ENCODE measurements at regions not wholly inside any gene's neighbourhood (a gene's known extent, or its start where the extent isn't known, plus 50 kb on each side); places are given as distances from the start of the nearest gene placed in this dataset.

DNA sequence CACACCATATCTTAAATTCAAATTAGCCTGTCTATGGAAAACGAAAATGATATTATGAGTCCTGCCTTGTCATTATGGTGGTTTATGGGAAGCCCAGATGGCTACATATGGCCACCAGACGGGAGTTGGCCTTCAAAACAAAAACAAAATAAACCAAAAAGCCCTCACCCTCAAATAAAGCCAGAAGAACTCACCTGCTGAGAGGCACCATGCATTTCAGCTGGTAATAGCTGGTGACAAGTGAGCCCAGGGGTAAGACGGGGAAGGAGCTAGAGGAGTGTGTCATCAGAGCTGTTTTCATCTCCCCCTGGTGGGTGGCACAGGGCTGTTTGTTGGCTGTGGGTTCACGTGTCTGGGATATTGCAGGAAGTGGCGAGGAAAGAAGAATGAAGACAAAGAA lies 152.9 kb downstream of the EFNB2 start:
- DNase-seq (ENCODE audit: low read depth) = no peak

GRCh38 chr13:106381091-106381490 lies 154.4 kb downstream of the EFNB2 start:
- DNase-seq (ENCODE audit: low read depth) = no peak

DNA sequence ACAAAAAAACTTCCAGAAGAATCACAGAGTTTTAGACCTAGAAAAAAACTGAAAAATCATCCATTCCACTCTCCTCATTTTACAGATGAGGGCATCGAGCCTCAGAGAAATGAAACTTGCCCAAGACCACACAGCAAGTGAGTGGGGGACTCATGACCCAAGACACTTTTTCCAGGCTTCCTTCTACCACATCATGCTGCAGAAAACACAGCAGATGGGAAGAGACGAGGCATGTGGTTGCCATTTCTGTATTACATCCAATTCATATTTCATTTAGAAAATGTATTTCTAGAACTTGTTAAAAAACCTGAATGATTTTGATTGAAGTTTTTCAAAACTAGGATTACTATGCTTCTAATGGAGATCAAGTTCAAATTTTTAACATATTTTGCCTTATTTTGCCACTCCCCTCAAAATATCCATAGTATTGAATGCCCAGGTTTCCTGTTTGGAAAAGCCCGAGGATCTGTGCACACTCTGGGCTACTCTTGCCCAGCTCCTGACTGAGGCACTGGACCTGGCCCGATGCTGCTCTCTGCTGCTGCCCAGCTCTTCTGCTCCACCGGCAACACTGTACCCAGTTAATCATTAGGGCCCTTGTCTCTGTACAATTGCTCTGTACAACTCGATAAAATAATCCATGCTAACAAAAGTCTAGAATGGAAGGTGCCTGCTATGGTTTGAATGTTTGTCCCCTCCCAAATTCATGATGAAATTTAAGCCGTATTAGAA lies 157.4 kb downstream of the EFNB2 start:
- no peak for DNase-seq (ENCODE audit: low read depth)

DNA sequence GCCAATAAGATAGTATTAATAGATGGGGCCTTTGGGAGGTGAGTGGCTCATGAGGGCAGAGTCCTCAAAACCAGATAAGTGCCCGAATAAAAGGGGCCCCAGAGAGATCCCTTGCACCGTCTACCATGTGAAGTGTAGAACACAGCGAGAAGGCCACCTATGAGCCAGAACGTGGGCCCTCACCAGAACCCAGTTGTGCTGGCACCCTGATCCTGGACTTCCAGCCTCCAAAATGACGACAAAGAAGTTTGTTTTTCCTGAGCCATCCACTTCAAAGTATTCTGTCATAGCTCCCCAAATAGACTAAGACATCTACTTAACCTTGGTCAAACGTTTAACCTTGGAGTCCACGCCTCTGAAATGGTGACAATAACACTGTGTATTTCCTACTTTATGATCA lies 158.1 kb downstream of the EFNB2 start:
- DNase-seq (ENCODE audit: low read depth) = no peak

DNA sequence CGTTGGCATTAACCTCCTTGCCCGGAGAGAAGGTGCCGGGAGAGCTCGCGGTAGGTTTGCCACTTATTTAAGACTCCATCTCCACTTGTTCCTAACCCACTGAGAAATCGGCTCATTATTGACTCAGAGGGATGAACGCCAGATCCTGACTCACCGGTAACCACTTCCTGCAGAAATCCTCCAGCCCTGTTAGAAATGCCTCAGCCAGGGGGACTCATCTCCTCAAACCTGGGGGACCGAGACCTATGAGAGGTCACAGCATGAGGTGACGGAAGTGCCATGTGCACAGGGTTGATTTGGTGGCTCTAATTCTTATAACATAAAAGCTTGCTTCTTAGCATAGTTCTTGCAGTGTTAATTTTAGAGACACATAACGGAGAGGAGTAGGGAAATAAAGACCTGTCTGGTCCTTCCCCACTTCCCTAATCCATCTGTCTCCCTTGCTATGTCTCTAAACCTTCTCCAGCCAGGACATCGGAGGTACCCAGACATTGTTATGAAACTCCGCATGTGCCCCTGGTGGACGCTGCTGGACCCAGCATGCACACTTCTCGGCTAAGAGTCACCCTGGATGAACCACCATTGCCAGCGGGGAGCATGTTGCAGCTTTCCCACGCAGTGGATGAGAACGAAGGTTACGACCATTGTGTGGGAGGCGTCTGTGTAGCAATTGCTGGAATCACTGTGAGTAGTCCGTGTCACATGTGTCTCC lies 158.9 kb downstream of the EFNB2 start:
- no peak for DNase-seq (ENCODE audit: low read depth)

DNA sequence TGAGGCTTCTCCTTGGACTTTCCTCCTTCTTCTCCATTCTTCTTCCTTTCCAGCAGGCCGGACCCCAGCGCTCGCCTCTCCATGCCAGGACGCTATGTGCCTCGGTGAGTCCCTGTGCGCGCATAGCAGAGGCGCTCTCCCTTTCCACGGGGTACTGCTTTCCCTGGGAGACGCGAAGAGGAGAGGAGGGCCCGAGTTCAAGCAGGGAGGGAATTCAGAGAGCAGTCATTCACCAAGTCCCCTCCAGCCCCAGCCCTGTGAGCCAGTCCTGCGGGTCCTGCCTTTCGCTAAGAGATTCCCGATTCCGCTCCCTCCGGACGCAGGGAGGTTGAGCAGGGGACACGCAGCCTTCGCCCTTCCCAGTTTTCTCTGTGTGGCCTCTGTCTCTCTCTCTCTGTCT lies 160.4 kb downstream of the EFNB2 start:
- DNase-seq (ENCODE audit: low read depth) = no peak

DNA sequence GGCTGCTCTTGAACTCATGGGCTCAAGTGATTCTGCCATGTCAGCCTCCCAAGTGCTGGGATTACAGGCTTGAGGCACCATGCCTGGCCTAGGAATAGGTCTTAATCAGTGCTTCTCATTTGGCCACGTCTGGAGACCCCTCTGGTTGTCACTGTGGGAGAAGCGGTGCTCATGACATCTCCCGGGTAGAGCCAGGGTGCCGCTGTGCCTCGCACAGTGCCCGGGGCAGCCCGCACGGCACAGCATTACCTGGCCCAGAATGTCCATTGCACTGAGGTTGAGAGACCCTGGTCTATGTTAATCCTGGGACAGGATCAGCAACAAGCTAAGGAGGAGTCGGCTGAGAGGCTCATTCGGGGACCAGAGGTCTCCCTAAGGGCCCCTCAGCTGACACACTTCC lies 160.8 kb downstream of the EFNB2 start:
- no peak for DNase-seq (ENCODE audit: low read depth)

DNA sequence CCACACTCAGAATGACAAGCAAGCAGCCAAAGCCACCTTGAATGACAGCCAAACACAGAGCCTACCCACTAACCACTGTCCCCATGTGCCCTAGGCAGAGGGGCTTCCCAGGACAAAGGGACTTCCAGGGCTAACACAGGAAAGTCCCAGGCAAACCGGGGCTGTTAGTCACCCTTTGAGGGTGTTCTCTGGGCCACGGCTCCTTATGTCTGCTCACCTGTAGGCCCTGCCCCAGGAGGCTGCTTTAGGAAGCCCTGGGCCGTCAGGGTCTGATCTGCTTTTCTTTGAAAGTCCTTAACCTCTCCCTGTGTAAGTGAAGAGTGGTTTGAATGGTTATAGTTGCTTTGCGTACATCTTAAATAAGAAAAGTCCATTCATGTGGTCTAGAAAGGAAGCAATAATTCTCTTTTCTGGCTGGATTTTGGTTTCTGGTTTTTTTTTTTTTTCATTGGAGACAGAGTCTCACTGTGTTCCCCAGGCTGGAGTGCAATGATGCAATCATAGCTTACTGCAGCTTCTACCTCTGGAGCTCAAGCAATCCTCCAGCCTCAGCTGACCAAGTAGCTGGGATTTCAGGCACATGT lies 161.4 kb downstream of the EFNB2 start:
- no peak for DNase-seq (ENCODE audit: low read depth)

DNA sequence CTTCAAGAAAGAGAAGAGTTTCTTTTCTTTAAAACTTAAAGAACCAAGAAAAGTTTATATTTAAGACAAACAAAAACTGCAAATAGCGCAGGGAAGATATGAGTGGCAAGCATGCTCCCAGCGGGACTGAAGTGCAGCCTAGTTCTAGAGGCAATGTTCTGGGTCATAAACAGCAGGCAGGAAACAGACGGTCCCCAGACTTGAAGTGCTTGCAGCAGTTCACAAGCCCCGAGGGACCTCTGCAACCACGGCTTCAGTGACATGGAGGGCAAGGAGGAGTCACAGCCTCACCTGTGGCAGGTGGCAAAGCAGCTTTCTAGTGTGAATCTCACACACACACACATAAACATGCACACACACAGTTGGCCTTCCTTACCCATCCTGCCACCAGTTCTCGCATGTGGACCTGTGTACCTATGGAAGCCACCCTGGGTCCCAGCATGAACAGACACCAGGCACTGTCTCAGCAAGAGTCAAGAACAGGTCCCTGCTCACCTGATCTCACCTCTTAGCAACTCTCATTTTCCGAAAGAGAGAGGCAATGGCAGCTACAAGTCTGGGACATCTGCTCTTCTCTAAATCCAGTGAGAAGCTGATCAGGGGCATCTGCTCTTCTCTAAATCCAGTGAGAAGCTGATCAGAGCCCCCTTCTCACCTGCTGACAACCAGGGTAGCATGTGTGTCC lies 162.0 kb downstream of the EFNB2 start:
- DNase-seq (ENCODE audit: low read depth) = no peak

- no peak for DNase-seq (ENCODE audit: low read depth)
Observed at GRCh38 chr13:106372199-106373155, 163.0 kb downstream of the EFNB2 start.

GRCh38 chr13:106371024-106371423 lies 164.4 kb downstream of the EFNB2 start:
- no peak for DNase-seq (ENCODE audit: low read depth)

GRCh38 chr13:106369858-106370257 lies 165.6 kb downstream of the EFNB2 start:
- no peak for DNase-seq (ENCODE audit: low read depth)

DNA sequence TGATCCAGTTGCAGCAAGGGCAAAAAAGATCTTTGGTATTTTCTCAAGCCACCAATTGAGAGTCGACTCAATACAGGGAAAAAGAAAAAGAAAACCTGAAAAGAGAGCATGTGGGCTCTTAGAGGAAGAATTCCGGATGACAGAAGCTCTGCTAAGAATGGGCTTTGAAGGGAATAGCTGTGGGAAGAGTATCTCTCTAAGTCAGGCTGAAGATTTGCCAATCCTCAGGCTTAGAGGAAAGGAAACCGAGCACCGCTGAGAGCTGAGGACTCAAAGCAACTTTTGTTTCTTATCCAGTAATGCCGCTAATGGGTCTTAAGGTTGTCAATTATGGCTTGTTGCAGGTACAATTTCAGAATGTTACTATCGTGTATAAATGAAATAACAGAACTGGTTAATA lies 166.4 kb downstream of the EFNB2 start:
- no peak for DNase-seq (ENCODE audit: low read depth)

DNA sequence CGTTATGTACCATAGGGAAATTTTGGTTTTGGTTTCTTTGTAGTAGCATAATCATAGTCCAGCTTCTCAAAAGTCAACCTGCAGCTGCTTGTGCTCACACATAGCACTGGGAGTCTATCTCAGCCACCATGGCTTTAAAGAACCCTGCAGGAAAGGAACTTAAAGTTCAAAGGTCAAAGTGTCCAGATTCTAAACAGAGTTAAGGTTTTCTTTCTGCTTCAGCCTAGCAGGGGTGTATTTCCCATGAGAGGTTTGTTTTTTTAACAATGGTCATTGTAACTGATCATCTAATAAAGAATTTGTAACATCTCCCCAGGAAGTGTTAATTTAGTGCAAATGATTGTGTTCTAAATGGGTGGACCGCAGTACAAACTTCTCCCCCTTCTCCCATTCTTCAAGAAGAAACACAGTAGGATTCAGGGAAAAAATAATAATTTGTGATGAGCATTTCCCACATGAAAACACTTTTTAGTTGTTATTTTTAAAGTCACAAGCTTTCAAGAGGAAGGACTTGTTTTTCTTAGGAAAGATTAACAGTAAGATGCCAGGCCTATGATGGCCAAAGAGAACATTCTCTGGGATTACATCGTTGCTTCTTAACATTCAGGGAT lies 168.0 kb downstream of the EFNB2 start:
- DNase-seq (ENCODE audit: low read depth) = no peak

DNA sequence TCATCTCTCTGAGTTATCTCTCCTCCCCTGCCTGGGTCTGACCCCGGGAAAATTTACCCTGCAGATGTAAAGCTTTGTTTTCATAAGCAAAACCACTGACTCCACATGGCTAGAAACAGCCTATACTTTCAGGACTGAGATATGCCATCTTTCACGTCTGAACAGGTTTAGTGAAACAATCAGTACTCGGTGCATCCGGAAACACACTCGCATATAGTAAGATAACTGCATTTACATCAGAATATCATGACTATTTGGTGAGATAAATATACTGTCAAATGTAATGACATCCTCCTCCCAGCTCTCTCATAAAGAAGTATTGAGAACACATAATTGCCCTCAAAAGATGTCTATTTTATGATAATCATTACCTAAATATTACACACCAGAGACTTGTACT lies 172.8 kb downstream of the EFNB2 start:
- no peak for DNase-seq (ENCODE audit: low read depth)

DNA sequence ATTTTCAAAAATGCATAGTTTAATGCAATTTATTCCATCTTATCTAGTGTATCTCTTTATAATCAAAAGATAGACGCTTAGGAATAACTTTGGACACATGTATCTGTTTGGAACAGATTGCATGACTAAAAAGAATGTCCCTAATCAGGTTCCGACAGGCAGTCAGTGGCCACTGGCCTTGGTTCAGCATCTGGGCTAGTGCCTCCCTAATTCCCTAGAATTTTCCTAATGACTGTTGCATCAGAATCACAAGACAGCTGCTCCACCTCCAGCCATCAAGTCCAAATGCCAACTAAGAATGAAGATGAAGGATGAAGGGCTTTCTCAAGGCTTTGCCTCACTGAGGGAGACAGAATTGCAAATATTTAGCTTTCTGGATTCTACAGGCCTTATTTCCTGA lies 173.8 kb downstream of the EFNB2 start:
- no peak for DNase-seq (ENCODE audit: low read depth)

GRCh38 chr13:106357198-106357597 lies 178.3 kb downstream of the EFNB2 start:
- no peak for DNase-seq (ENCODE audit: low read depth)

- no peak for DNase-seq (ENCODE audit: low read depth)
Observed at GRCh38 chr13:106355866-106356265, 179.6 kb downstream of the EFNB2 start.

- no peak for DNase-seq (ENCODE audit: low read depth)
Observed at GRCh38 chr13:106354961-106355360, 180.5 kb downstream of the EFNB2 start.

DNA sequence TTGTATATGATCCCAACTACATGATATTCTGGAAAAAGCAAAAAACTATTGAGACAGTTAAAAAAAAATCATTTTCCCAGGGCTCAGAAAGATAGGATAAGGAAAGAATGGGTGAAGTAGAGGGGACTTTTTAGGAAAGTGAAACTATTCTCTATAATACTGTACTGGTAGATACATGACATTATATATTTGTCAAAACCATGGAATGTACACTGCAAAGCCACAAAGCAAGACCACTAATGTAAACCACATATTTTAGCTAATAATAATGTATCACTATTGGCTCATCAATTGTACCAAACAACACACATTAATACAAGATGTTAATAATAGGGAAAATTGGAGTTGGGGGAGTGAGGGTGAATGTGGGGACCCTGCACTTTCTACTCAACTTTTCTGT lies 182.6 kb downstream of the EFNB2 start:
- DNase-seq (ENCODE audit: low read depth) = no peak

- no peak for DNase-seq (ENCODE audit: low read depth)
Observed at GRCh38 chr13:106351251-106351650, 184.2 kb downstream of the EFNB2 start.
